Parathyroid adenoma (tissue), 2 donors: ENCODE measurements at regions not wholly inside any gene's neighbourhood (a gene's known extent, or its start where the extent isn't known, plus 50 kb on each side); places are given as distances from the start of the nearest gene placed in this dataset.
"Not testable (repeated sequence)": the region's sequence is repeated elsewhere in the genome, so short reads cannot be mapped to it uniquely, and the experiment has no call there.

Experiments
- H2AFZ ChIP-seq: fragments of 300-600 bp; sonication (generic); one replicate; pipeline ENCODE4 v1.7.0; 2017; ENCODE audit warnings: antibody characterized with exemption, mild to moderate bottlenecking
- H3K27ac ChIP-seq: fragments of 300-600 bp; sonication (generic); one replicate; pipeline ENCODE4 v1.7.0; 2017
- H3K27me3 ChIP-seq: fragments of 300-600 bp; sonication (generic); one replicate; pipeline ENCODE4 v1.7.0; 2017; ENCODE audit warnings: low read length; ENCODE audit not compliant: control insufficient read depth, insufficient read depth
- H3K36me3 ChIP-seq: fragments of 300-600 bp; sonication (generic); one replicate; pipeline ENCODE4 v1.7.0; 2017; ENCODE audit warnings: low read length; ENCODE audit not compliant: control insufficient read depth, insufficient read depth
- H3K4me1 ChIP-seq: fragments of 300-600 bp; sonication (generic); one replicate; pipeline ENCODE4 v1.7.0; 2017; ENCODE audit warnings: control low read depth
- H3K4me2 ChIP-seq: fragments of 300-600 bp; sonication (generic); one replicate; pipeline ENCODE4 v1.7.0; 2017; ENCODE audit warnings: low read length
- H3K4me3 ChIP-seq: fragments of 300-600 bp; sonication (generic); one replicate; pipeline ENCODE4 v1.7.0; 2017; ENCODE audit warnings: low read depth, low read length
- H3K79me2 ChIP-seq: fragments of 300-600 bp; sonication (generic); one replicate; pipeline ENCODE4 v1.7.0; 2017; ENCODE audit warnings: control low read depth
- H3K9ac ChIP-seq: fragments of 300-600 bp; sonication (generic); one replicate; pipeline ENCODE4 v1.7.0; 2017; ENCODE audit warnings: mild to moderate bottlenecking
- H3K9me3 ChIP-seq: fragments of 300-600 bp; sonication (generic); one replicate; pipeline ENCODE4 v1.7.0; 2017; ENCODE audit warnings: low read length; ENCODE audit not compliant: control insufficient read depth
- TF ChIP-seq, protein P1 (sequence below): fragments of 300-600 bp; sonication (generic); IDR thresholded peaks from one replicate; pipeline ENCODE4 v1.7.0; 2017; ENCODE audit warnings: antibody characterized with exemption, mild to moderate bottlenecking
- donor health status: primary hyperparathyroidism.

DNA sequence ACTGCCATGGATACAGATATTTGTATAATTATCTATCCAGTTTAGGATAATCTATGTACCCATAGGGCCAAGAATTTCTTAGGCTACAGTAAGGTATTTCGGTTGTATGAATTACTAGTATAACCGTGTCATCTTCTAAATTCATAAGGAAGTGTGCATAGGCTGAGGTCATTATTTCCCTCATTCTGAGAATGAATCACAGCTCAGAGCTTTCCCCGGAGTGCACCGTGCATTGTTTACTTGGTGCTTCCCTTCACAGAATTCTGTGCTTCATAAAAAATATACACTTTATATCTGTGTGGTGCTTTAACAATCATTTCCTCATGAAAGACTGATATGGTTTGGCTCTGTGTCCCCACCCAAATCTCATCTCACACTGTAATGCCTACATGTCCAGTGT, 514.1 kb downstream of the ETNK1 start:
- Histone ChIP-seq H3K36me3 (no peaks in the 10 kb centered on the region), H3K9ac (no peak overlapping the region), H3K9me3 (no peaks in the 10 kb centered on the region), H3K79me2 (no peaks in the 10 kb centered on the region), H3K27ac (no peak overlapping the region), H2AFZ (no peak overlapping the region), H3K4me2 (no peak overlapping the region), H3K4me1 (no peaks in the 10 kb centered on the region), H3K27me3 (no peaks in the 10 kb centered on the region), H3K4me3 (no peak overlapping the region)
- TF ChIP-seq, protein P1, sequence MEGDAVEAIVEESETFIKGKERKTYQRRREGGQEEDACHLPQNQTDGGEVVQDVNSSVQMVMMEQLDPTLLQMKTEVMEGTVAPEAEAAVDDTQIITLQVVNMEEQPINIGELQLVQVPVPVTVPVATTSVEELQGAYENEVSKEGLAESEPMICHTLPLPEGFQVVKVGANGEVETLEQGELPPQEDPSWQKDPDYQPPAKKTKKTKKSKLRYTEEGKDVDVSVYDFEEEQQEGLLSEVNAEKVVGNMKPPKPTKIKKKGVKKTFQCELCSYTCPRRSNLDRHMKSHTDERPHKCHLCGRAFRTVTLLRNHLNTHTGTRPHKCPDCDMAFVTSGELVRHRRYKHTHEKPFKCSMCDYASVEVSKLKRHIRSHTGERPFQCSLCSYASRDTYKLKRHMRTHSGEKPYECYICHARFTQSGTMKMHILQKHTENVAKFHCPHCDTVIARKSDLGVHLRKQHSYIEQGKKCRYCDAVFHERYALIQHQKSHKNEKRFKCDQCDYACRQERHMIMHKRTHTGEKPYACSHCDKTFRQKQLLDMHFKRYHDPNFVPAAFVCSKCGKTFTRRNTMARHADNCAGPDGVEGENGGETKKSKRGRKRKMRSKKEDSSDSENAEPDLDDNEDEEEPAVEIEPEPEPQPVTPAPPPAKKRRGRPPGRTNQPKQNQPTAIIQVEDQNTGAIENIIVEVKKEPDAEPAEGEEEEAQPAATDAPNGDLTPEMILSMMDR, result no peak

DNA sequence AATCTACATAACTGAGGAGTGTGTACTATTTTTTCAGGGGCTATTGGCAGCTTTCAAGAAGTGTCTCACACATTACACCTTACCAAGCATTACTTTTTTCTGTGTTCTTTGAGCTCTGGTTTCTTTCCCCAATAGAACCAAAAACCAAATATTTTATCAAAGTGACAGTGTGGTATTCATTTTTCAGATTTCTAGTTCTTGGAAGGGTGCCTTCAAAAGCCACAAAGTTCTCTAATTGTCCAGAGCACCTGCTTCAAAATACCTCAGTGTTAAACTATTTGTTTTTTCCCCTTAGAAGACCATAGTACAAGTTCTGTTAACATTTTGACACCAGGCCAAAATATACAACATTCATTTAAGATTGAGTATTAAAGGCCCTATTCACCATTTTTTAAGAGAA, 515.7 kb downstream of the ETNK1 start:
- Histone ChIP-seq H3K4me3 (no peak overlapping the region), H3K9me3 (no peaks in the 10 kb centered on the region), H3K36me3 (no peaks in the 10 kb centered on the region), H3K4me1 (no peaks in the 10 kb centered on the region), H3K79me2 (no peaks in the 10 kb centered on the region), H3K27ac (no peak overlapping the region), H3K4me2 (no peak overlapping the region), H3K27me3 (no peaks in the 10 kb centered on the region), H3K9ac (no peak overlapping the region), H2AFZ (no peak overlapping the region)
- TF ChIP-seq, protein P1, result no peak

- no peak overlapping the region for H3K4me2 ChIP-seq
- no peak overlapping the region for H2AFZ ChIP-seq
- no peaks in the 10 kb centered on the region for H3K36me3 ChIP-seq
- H3K27me3 ChIP-seq, result no peaks in the 10 kb centered on the region
- no peaks in the 10 kb centered on the region for H3K9me3 ChIP-seq
- H3K4me1 ChIP-seq, result no peaks in the 10 kb centered on the region
- no peak overlapping the region for H3K27ac ChIP-seq
- TF ChIP-seq, protein P1, result no peak
- H3K79me2 ChIP-seq, result no peaks in the 10 kb centered on the region
- H3K4me3 ChIP-seq, result no peak overlapping the region
- no peak overlapping the region for H3K9ac ChIP-seq
Measured at GRCh38 chr12:23141335-23141734, 516.4 kb downstream of the ETNK1 start.

DNA sequence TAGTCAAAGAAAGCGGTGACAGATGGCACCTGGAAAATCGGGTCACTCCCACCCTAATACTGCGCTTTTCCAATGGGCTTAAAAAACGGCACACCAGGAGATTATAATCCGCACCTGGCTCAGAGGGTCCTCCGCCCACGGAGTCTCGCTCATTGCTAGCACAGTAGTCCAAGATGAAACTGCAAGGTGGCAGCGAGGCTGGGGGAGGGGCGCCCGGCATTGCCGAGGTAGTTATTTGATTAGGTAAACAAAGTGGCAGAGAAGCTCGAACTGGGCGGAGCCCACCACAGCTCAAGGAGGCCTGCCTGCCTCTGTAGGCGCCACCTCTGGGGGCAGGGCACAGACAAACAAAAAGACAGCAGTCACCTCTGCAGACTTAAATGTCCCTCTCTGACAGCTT, 521.1 kb downstream of the ETNK1 start:
- not testable (repeated sequence) for H3K79me2 ChIP-seq, H3K9ac ChIP-seq, H3K36me3 ChIP-seq, H3K27ac ChIP-seq, H3K4me1 ChIP-seq, H3K9me3 ChIP-seq, H3K27me3 ChIP-seq, H3K4me2 ChIP-seq, H3K4me3 ChIP-seq, H2AFZ ChIP-seq

DNA sequence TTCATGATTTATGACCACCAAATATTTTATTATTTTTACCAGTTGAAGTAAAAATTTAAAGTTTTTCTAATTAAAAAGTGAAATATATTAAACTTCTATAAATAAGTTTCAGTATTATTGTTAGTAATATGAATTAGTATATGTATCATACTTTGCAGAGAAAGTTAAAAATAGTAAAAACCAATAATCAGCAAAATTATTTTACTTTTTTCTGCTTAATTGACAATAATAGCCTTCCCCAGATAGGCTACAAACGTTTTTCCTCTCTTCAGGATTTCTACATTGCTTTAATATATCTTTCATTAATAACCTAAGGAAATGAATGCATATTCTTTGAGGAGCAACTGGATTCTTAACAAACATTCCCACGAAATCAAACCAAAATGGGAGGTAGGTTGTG, 543.5 kb downstream of the ETNK1 start:
- no peaks in the 10 kb centered on the region for H3K79me2 ChIP-seq
- no peaks in the 10 kb centered on the region for H3K9me3 ChIP-seq
- H3K4me1 ChIP-seq, result no peaks in the 10 kb centered on the region
- H3K4me3 ChIP-seq, result no peak overlapping the region
- H3K9ac ChIP-seq, result no peak overlapping the region
- no peaks in the 10 kb centered on the region for H3K27me3 ChIP-seq
- H3K27ac ChIP-seq, result no peak overlapping the region
- no peak overlapping the region for H2AFZ ChIP-seq
- H3K4me2 ChIP-seq, result no peak overlapping the region
- TF ChIP-seq, protein P1, result no peak
- H3K36me3 ChIP-seq, result no peaks in the 10 kb centered on the region
